HPDE6-E6E7 (cell line): ENCODE measurements at regions not wholly inside any gene's neighbourhood (a gene's known extent, or its start where the extent isn't known, plus 50 kb on each side); places are given as distances from the start of the nearest gene placed in this dataset.
"Not testable (repeated sequence)": the region's sequence is repeated elsewhere in the genome, so short reads cannot be mapped to it uniquely, and the experiment has no call there.

Experiments
- DNase-seq: peaks from one replicate; pipeline ENCODE4 v3.0.0; 2011; ENCODE audit warnings: missing footprints; ENCODE audit errors: extremely low spot score

DNA sequence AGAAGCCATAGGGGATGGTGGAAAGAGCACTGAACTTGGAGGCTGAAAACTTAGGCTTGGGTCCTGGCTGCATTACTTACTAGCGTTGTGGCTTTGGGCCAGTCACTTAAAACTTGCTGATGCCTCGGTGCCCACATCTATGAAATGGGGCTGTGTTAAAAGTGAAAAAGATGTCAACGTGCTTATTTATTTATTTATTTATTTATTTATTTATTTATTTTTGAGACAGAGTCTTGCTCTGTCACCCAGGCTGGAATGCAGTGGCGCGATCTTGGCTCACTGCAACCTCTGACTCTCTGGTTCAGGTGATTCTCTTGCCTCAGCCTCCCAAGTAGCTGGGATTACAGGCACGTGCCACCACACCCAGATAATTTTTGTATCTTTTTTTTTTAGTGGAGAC lies 94.3 kb downstream of the MRM1 start:
- not testable (repeated sequence) for DNase-seq

DNA sequence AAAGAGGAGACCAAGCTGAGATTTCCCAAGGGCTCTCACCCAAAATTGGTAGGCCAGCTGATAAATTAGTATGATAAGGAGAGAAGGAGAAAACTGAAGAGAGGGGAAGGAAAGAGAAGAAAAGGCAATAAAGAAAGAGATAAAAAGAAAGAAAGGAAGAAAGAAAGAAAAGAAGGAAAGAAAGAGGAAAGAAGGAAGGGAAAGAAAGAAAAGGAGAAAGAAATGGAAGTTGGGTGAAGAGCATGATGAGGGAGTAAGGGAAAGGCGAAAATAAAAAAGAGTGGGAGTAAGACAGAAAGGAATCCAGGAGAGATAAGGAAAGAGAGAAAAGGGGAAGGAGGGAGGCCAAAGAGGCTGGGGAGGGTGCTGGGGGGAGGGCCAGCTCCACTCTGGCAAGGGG lies 95.4 kb downstream of the MRM1 start:
- no peak for DNase-seq

- DNase-seq = no peak
Measured at GRCh38 chr17:36697903-36698530, 96.6 kb downstream of the MRM1 start.

- DNase-seq = no peak
Measured at GRCh38 chr17:36701429-36702099, 100.2 kb downstream of the MRM1 start.

DNA sequence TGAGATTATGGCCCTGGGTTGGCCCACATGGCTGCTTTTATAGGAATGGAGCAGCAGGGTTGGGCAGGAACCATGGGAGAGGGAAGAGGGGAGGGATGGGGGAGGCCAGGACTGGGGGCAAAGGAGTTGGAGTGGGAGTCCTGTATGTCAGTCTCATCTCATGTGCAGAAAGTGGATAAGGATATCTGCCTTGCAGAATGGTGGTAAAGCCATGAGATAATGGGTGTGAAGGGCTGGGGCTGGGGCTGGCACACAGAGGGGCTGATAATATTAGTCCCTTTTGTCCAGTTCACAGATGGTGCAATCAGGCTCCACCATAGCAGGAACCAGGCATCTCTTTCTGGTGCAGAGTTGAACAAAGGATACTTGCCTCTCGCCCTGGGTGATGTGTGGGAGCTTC lies 101.3 kb downstream of the MRM1 start:
- DNase-seq = no peak

GRCh38 chr17:36703860-36704266 lies 102.5 kb downstream of the MRM1 start:
- peak; percentile 13 for DNase-seq

DNA sequence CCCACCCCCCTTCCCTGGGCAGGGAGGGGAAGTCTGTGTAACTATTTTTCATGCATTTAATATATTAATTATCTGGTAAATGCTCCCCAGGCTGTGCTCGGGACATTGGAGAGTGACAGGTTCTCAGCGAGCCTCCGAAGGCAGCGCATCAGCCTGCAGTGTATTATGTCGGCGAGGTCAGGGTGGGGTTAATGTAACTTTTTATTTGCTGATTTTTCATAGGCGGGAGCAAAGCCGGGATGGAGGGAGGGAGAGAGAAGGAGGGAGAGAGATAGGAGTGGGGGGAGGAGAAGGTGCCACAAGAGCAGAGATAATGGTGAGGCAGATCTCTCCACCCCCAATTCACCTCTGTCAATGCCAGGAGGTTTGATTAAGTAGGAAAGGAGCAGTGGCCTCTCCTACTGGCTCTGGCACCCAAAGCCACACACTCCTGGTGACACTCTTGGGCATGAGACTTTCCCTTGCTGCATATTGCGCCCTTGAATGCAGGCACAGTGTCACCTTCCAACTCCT lies 104.0 kb downstream of the MRM1 start:
- no peak for DNase-seq

- DNase-seq = peak; percentile 71
Measured at GRCh38 chr17:36705874-36706731, 104.7 kb downstream of the MRM1 start.

DNA sequence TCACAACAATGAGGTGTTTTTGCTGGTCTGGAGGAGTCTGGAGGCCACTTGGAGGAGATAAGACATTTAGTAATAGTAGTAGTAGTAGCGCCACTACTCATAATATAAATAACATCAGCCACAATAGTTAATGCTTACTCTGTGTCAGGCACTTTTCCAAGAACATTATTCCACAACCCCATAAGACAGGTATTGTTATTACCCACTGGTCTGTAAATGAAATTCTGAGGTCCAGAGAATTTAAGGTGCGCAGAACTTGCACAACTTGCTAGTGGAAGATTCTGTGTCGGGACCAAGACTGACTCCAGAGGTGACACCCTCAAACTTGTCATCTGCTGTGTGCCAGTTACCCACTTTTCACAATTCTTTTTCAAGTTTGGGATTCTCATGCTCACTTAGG lies 106.5 kb downstream of the MRM1 start:
- no peak for DNase-seq

DNA sequence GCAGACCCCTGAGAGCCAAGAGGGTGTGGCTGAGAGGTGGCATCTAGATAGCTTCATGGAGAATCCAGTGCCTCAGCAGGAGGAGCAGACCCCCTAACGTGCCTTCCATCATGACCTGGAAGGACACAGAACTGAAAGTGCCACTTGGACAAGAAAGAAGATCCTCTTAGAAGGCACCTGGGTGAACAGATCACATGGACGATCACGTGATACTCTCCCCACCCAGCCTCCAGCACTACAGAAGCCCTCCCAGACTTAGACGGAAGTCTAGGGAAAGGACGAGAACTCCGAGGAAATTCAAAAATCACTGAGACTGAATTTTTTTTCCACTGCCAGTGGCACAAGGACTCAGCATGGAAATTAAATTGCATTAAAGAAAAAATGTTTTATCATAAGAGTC lies 113.4 kb downstream of the MRM1 start:
- DNase-seq = no peak

GRCh38 chr17:36715951-36716350 lies 114.6 kb downstream of the MRM1 start:
- DNase-seq = no peak

GRCh38 chr17:36717088-36717487 lies 115.7 kb downstream of the MRM1 start:
- no peak for DNase-seq

DNA sequence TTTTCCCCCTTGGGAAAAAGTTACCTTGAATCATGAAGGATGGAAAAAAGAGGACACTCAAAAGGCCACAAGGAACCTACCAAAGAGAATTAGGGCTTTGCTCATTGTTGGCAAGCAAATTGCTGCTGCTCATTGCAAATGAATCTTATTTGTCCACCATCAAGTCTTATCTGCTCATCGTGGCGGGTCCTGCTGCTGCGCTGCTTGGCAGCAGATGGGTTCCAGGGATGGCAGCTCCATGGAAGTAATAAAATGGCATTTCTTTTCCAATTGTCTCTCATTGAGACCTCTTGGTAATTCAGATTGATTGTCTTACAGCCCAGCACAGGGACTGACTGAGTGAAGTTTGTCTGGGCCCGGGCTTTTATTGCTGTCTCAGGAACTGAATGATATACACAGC lies 118.7 kb downstream of the MRM1 start:
- DNase-seq = no peak

DNA sequence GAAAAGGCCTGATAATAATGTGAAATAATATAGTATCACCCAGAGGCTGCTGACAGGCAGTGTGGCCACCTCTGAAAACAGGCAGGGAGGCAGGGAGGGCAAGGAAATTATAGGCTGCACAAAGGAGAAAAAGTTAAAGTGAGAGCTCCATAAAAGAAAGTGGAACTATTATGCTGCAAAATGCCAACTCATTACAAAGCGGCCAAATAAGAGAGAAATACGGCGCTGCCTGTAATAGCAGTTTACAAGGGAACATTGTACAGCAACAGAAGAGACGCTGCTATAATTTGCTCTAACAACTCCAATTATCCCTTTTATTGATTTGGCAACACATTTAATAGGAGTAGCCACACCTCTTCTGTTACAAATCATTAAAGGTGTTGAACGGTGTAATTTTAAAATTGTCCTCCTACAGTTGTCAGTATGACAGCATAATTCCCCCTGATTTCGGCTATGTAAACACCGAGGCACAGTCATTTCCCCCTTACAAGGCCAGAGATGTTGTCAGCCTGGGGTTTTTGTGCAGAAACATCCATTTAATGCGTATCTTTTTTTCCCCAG lies 120.3 kb downstream of the MRM1 start:
- no peak for DNase-seq

GRCh38 chr17:36722121-36722902 lies 120.9 kb downstream of the MRM1 start:
- no peak for DNase-seq

DNA sequence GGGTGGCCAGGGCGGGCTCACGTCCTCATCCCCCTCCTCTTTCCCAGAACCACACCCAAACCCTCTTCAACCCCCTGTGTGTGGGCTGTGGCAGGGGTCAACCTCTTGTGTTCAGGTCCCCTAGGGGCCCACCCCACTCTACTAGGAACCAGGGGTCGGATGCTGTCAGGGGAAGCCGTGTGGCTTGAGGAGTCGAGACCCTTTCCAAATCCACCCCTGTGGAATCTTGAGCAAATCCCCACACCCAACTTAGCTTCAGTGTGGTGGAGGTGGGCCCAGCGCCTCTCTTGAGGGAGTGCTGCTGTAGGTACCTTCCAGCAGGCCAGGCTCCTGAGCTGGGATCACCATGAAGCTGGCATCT lies 121.5 kb downstream of the MRM1 start:
- no peak for DNase-seq

DNA sequence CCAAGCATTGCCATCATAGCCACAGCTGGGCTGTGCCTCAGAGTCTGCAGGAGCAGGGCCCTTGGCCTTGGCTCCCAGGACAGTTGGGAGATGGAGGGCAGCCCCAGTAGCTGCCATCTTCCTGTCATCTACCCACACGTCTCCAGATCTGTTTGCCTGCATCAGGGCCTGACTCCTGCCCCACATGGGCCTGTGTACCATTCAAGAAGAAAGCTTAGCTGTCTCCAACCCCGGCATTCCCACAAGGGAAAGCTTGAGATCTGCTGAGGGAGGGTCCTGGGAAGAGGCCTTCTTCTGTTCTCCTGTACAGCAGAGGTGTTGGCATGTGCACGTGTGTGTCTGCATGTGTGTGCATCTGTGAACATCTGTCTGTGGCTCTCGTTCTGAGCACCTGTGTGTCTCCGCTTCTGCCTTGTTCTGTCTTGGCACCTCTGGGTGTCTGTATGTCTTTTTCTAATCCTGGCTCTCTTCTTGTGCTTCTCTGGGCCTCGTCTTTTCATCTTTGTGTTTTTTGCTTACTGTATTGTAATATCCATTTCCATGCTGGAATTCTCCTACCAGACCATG lies 122.2 kb downstream of the MRM1 start:
- no peak for DNase-seq

DNA sequence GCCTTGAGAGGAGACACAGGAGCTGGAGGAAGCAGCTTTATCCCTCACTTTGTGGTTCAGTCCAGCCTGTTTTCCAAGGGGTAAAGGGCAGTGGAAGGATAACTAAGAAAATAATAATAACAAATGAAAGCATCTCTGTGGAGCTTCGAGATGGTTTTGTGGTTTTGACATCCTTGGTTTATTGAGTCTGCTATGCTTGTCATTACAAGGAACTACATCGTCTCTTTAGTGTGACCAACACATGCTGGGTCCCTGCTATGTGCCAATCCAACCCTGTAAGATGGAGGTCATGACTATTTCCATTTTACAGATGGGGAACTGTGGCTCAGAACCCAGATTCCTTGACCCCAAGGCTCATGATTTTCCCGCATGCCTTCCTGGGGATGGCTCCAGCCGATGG lies 124.8 kb downstream of the MRM1 start:
- DNase-seq = no peak

- no peak for DNase-seq
Measured at GRCh38 chr17:36727052-36727451, 125.7 kb downstream of the MRM1 start.

DNA sequence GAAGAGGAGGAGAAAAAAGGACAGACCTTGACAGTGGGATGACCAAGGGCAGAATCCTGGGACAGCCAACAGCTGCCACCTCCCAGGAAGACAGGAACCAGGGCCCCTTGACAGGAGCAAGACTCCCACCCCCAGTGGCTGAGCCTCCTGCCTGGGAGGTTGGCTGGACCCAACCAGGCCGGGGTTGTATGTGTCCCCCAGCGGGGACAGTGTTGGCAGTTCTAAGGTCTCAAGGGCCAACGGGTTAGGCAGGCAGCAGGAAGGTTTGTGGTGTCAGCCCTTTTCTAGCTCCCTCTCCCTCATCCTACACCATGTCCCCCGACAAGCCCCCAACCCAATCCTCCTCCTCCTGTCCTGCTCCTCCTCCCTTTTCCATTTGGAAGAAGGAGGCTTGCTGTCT lies 126.2 kb downstream of the MRM1 start:
- no peak for DNase-seq
